HG02763 (cell line): ENCODE measurements at regions not wholly inside any gene's neighbourhood (a gene's known extent, or its start where the extent isn't known, plus 50 kb on each side); places are given as distances from the start of the nearest gene placed in this dataset.

Experiments
- ATAC-seq: cut with Tn5 transposase; IDR thresholded peaks from one replicate; pipeline ENCODE4 v1.9.1; 2021; ENCODE audit warnings: mild to moderate bottlenecking, moderate library complexity; ENCODE audit not compliant: unreplicated experiment

DNA sequence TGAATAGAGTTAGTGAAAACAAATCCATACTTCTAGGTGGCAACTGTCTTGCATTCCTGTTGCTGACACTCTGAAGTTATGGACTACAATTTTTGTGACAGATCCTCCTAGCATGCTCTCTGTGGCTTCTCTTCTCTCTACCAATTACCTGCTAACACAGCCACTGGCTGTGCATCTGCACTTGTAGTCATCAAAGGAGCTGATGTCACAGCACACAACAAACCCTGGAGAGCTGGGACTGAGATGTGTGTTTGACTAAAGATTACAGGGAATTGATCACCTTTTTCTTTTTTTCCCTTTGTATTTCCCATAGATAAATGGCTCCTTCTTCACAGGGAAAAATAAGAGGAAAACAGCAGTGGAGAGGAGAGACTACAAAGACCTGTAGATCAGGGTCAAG lies 278.4 kb upstream of the CCDC54 start:
- ATAC-seq: no peak

DNA sequence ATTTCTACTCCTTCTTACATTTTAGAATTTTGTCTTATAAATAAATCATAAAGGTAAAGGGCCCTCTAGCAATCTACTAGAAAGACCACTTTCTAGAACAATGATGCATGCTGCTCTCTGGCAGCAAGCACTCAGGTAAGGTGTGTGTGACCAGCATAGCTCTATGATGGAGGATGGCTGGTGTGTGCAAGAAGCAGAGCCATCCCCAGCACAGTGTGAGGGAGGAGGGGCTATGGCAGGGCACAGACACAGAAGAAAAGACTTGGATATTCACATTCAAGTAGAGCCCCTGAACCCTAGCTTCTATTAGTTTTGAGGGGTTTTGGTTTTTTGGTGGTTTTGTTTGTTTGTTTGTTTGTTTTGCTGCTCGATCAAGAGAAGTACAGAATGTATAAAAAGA lies 277.1 kb upstream of the CCDC54 start:
- no peak for ATAC-seq

DNA sequence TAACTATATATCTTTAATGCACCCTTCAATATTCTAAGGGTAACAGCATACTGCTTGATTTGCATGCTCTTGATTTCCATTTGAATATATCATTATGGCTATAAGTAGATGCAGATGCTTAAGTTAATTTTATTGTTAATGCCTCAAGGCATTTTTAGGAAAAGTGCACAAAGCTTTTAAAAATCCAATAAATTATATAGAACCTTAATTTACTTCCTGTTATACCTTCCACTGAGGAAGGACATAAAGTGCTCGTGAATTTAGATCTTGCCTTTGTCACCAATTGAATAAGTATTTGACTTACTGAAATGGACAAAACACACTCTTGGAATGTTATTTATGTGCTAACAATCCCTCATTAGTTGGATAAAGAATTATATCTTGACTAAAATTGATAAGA lies 276.7 kb upstream of the CCDC54 start:
- no peak for ATAC-seq

DNA sequence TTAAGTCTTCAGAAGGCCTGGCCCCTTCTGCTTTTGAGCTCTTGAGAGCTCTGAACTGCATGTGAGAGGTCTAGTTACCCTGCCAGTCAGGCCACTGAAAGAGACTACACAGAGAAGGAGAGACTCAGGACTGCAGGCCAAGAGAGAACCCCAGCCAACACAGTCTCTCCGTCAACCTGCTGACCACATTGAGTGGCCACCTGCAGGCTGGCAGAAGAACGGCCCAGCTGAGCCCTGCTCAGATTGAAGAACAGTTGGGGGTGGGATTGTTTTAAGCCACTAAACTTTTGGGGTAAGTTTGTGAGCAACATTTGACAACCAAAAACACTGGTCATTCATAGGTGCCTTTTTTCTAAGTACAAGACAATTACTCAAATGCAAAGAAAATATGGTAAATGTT lies 273.5 kb upstream of the CCDC54 start:
- no peak for ATAC-seq

DNA sequence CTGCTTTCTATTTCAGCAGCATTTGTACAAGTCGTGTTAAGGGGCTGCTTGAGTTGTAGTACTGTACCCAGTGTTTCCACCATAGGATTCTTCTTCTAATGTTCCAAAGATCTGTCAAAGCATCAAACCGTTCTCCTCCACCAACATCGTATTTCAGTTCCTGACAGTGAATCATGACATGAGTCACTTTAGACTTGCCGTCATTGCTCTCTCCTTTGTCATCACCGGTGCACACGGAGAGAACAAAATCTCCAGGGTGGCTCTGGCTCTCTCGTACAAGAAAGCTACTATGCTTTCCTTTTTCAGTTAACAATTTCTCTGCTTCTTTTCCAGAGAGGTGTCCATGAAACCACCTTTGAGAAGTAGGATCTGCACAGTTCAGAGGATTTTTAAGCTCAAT lies 270.9 kb upstream of the CCDC54 start:
- no peak for ATAC-seq

DNA sequence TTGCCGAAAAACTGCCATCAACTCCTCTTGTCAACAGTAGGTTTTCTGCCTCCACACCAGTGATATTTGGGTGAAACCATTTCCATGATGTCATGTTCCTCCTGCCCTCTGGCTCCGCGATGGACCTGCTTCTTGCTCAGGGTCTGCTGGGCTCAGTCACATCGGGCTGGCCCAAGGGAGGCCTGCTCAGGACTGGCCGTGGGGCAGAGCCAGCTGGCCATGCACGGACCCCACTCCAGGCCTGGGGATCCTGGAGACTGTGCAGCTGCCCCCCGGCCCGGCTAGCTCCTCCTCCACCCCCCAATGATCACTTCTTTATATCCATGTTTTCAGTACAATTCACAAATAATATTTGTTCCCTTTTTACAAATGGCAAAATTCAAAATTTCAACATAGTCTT lies 270.3 kb upstream of the CCDC54 start:
- no peak for ATAC-seq

DNA sequence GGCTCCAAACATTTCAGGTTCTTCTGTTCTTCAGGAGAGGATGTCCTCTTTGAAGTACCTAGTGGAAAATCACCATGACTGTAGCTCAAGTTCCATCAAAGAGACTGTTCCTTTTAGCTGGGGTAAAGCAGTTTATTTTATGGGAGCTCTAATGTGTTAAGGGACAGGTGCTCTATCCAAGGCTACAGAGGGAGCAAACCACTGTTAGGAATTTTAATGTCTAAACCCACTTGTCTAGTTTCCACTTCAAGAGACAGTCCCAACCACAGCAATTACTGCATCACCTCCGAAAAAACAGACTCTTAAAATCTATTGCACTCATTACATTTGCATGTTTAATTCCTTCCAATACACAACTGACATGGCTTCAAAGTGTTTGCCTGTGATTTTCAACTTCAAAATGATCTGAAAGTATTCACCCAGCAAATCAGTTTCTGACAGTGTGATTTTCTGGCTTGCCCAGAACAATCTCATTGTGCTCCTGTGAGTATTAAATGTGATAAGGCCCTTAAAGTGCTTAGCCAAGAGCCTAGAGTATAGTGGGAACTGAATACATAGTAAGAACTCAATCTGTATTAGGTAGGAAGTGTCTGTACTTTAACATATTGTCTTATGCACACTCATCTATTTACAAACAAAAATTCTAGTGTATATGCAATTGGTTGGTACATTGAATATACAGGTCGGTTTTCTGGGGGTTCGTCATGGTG lies 266.5 kb upstream of the CCDC54 start:
- ATAC-seq: no peak

DNA sequence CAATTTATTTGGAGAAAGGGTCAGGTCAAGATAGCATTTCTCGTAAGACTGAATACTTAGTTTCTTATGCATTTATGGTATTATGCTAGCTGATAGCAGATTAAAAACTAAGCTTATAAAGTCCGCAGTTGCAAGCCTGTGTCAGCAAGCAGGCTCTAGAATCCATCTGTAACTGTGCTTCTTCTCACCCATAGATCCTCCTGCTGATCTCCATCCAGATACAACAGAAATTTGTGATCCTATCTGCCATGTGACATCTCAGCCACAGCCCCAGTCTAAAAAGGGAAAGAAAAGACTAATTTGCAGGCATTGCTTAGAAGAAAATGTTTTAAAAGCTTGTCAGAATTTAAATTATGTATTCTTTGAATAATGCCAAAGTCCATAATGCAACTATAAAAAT lies 265.4 kb upstream of the CCDC54 start:
- ATAC-seq: no peak

DNA sequence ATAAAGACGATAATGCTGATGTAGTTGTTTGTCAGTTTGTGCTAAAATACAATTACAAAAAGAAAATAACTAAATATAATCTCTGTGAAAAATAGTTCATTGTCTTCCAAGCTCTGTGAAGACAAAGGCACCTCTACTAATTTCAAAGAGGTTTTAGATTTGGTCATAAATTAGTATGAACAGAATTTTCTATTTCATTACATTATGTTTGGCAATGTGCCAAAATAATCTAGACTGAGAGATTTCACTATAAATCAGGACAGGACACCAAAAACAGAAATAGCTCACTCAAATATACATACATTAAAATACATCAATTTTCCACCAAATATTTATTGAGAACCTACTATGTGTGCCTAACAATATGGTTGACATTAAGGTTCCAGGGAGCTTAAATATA lies 264.9 kb upstream of the CCDC54 start:
- ATAC-seq: no peak

DNA sequence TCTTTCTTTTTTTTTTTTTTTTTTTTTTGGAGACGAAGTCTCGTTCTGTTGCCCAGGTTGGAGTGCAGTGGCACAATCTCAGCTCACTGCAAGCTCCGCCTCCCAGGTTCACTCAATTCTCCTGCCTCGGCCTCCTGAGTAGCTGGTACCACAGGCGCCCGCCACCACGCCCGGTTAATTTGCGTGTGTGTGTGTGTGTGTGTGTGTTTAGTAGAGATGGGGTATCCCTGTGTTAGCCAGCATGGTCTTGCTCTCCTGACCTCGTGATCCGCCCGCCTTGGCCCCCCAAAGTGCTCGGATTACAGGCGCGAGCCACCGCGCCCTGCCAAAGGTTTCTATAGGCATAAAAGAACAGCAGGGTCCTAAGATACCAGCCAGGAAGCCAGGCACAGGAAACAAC lies 261.0 kb upstream of the CCDC54 start:
- no peak for ATAC-seq

DNA sequence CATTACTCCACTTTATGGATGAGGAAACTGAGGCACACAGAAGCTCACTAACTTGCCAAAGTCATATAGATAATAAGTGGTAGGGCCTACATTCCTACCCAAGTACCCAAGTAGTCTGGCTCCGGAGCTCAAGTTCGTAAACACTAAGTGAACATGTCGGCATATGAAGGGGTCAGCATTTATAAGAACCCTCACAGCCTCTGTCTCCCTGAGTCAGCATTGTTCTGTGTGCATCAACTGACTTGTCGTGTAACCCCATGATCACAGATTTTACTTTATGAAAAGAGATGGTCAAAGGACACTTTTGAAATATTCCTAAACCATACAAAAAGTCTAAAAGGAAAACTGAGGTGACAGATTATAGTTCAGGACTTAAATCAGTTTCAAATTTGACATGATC lies 260.1 kb upstream of the CCDC54 start:
- no peak for ATAC-seq

DNA sequence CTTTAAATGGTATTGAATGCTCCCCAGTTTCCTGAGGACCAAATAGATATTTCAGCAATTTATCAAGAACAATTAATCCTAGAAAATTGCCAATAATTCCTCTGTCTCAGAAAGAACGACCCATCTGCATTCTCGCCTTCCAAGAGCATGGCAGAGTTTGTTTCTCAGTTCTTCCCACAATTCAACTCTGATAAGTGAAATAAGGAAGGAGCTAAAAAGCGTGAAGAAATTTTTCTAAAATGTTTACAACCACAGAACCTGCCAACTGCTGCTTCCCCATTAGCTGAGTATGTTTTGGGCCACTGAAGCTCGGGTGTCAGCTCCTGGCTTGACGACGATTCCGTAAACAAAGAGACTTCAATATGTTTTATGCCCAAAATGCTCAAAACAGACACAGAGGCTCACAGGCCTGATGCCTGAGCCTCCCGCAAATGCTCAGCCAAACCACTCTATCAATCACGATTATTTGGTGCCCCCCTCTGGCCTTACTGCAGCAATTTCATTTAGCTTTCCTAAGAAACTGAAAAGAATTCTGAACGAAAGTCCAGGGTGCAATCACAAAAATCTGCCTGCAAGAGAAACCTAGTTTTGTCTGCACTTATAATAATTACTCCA lies 259.2 kb upstream of the CCDC54 start:
- no peak for ATAC-seq

DNA sequence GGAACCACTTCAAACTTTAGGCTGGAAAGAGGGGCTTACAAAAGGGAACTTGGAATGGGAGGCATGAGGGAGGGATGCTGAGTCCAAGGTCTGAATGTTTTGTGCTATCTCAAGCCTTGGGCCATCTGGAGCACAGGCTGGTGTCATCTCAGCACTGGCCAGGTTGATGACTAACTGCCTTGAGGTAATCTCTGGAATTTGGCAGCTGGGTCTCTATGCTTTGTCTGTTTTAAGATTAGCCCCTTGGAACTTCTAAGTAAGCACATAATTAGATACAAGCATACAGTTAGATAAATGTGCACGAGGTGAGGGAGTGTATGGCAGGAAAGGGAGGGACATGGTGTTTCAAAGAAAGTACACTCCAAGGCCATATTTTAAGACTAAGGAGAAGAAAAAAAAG lies 252.4 kb upstream of the CCDC54 start:
- ATAC-seq: no peak

DNA sequence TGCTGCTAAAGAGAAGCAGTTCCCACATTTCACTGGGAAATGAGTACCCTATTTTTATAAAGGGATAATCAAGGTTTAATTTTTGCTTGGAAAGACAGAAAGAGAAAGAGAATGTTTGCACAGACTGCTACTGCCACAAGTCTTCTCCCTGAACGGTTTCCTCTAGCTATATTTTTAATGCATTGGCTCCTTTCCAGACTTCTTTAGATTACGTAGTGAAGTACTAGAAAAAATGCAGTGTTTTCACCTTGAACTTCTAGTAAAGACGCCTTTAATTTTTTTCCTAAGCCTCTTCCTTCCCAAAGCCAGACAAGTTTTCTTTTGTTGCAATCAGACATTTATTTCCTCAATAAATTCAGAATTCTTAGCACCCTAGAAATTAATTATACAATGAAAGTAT lies 248.3 kb upstream of the CCDC54 start:
- no peak for ATAC-seq

DNA sequence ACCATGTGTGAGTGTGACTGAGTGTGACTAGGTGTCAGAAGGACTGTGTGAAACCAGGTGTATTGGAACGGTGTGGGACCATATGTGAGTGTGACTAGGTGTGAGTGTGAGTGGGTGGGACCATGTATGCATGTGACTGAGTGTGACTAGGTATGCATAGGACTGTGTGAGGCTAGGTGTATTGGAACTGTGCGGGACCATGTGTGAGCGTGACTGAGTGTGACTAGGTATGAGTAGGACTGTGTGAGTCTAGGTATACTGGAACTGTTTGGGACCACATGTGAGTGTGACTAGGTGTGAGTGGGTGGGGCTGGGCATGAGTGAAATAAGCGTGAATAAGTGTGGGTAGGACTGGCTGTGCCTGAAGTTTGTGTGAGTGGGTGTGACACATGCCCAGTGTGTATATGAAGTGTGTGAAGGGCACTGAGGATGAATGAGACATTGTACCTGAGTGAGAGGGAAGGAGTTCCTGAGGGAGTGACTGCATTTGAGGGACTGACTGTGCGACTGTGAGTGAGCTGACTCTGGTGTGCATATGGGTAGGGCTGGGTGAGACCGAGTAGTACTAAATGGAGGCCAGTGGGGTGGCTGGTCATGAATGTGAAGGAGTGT lies 247.0 kb upstream of the CCDC54 start:
- ATAC-seq: no peak

DNA sequence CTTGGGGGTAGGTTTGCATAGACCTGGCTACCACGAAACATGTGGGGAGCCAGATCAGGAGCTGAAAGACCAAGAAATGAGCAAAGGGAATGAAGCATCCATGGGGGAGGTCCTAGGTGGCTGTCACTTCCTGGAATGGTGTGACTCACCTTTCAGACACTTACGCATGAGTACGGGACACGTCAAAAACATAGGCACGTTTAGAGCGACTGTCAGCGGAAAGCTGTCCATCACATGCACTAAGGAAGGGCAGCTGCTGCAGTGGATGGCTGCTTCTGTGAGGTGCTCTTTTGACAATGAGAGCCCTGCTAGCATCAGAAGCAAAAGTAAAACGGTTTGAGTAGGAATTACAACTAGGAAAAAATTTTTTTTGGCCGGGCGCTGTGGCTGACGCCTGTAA lies 244.6 kb upstream of the CCDC54 start:
- no peak for ATAC-seq

DNA sequence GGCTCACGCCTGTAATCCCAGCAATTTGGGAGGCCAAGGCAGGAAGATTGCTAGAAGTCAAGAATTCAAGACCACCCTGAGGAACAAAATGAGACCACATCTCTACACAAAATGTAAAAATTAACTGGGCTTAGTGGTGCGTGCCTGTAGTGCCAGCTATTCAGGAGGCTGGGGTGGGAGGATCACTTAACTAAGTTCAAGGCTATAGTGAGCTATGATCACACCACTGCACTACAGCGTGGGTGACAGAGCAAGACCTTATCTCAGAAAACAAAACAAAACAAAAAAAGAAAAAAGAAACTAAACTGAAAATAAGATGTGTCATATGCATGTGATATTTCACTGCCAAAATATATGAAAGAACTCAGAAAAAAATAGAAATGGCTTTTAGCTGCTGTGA lies 243.3 kb upstream of the CCDC54 start:
- no peak for ATAC-seq

DNA sequence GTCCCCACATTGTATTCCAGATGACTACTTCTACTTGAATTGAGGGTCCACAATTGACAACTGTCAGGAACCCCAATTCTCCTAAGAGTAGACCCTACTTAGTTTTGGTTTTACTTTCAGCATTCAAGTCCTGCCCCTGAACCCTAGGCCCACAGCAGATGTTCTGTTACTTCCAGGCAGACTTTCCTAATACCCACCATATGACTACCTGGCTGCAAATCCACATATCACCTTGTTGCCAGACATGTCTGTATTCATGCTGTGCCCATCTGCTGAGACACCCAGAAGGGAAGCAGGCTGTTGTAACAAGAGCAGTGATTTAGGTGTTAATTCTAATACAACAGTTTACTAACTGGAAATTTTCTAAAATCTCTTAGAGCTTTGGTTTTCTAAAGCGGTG lies 235.1 kb upstream of the CCDC54 start:
- ATAC-seq: no peak

DNA sequence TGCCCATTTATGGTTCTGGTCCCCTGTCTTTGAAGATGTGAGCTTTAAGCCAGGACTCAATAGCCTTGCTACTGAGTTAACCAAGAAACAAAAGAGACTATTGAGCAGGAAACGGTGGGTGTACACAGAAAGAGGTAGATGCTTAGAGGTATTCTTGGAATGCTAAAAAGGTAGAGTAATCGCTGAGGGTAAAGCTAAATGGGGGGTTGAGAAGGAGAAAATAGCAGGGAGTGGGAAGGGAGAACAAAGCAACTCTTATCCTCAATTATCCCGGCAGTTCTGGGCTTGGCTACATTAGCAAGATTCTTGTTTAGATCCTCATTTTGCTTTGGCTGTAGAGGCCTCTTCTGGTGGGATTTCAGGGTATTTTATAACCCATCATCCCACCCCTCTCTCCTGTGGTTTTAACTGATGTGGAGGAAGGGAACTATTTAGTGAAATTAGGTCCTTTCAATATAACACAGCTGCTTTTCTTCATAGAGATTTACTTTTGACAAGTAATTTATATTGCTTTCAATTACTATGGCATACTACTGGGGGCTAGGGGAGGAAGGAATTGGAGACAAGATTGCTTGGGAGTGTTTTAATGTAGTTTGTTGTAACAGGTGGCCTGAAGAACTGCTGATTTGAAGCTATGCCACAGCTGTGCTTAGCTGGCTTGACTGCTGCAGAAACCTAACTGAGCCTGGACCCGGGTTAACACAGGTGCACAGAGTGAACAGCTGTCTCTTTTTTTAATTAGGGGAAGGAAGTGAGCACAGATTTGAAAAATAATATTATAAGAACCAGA lies 234.3 kb upstream of the CCDC54 start:
- no peak for ATAC-seq

DNA sequence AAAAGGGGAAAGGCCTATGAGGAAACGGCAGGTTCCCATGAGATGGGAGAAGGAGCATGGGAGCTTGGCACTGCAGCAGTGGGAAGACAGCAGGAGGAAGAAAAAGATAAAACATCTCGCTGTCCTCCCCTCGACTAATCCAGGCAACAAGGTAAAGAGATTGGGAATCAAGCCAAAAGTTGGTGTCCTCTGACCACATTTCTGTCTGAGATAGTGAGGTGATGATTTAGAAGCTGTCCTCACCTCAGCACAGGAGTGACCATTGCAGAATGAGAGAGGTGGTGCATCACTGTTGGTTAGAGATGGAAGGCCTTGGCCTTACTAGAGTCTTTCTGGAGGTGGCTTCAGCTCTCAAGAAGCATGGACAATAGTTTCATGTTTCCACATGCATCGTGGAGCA lies 226.6 kb upstream of the CCDC54 start:
- no peak for ATAC-seq

DNA sequence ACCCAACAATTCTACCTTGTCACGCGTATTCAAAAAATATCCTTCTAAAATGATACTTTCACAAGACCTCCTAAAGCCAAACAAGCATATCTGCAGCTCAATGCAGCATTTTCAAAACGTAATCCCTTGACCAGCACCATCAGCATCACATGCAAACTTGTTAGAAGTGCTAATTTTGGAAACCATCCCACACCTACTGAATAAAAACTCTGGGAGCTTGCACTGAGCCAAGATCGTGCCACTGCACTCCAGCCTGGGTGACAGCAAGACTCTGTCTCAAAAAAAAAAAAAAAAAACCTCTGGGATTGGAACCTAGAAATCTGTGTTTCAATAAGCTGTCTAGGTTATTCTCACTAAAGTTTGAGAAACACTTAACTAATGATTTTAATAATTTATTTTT lies 223.3 kb upstream of the CCDC54 start:
- ATAC-seq: no peak

DNA sequence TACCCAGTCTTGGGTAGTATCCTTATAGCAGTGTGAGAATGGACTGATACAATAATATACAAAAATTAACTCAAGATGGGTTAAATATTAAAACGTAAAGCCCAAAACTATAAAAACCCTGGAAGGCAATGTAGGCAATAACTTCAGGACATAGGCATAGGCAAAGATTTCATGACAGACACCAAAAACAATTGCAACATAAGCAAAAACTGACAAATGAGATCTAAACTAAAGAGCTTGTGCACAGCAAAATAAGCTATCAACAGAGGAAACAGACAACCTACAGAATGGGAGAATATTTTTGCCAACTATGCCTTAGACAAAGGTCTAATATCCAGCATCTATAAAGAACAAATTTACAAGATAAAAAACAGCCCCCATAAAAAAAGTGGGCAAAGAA lies 204.8 kb upstream of the CCDC54 start:
- ATAC-seq: no peak
